DOHH2 (cell line): ENCODE measurements at regions not wholly inside any gene's neighbourhood (a gene's known extent, or its start where the extent isn't known, plus 50 kb on each side); places are given as distances from the start of the nearest gene placed in this dataset.

ENCODE experiments used
- H3F3A ChIP-seq: fragments of 200-600 bp; sonication (generic), shearing (Covaris generic); 2 replicates; pipeline ENCODE4 v1.6.0; 2016; ENCODE audit warnings: antibody characterized with exemption, mild to moderate bottlenecking; ENCODE audit not compliant: control insufficient read depth, insufficient read depth
- H3K27ac ChIP-seq: fragments of 200-600 bp; sonication (generic); 2 replicates; pipeline ENCODE4 v1.5.1; 2014; ENCODE audit warnings: low read depth, mild to moderate bottlenecking, low read length, moderate library complexity
- H3K27me3 ChIP-seq: fragments of 200-600 bp; sonication (generic); 2 replicates; pipeline ENCODE4 v1.6.1; 2014; ENCODE audit warnings: mild to moderate bottlenecking, low read length, mixed read lengths; ENCODE audit not compliant: control insufficient read depth
- H3K36me3 ChIP-seq: fragments of 200-600 bp; sonication (generic); 2 replicates; pipeline ENCODE4 v1.6.1; 2014; ENCODE audit warnings: mild to moderate bottlenecking, low read length, moderate library complexity, mixed read lengths; ENCODE audit not compliant: control insufficient read depth
- H3K4me1 ChIP-seq: fragments of 200-600 bp; sonication (generic); 2 replicates; pipeline ENCODE4 v1.6.1; 2014; ENCODE audit warnings: mild to moderate bottlenecking, low read length, mixed read lengths; ENCODE audit not compliant: control insufficient read depth
- H3K4me2 ChIP-seq: fragments of 200-600 bp; sonication (generic); 2 replicates; pipeline ENCODE4 v1.6.0; 2014; ENCODE audit warnings: mild to moderate bottlenecking, low read length, moderate library complexity
- H3K4me3 ChIP-seq: fragments of 200-600 bp; sonication (generic); 2 replicates; pipeline ENCODE4 v1.5.1; 2014; ENCODE audit warnings: mild to moderate bottlenecking, low read length, mixed read lengths
- H3K79me2 ChIP-seq: fragments of 200-600 bp; sonication (generic); 2 replicates; pipeline ENCODE4 v1.6.1; 2014; ENCODE audit warnings: mild to moderate bottlenecking, low read length, mixed read lengths; ENCODE audit not compliant: control insufficient read depth
- H3K9me2 ChIP-seq: fragments of 200-600 bp; sonication (generic); replicated peaks from 2 replicates; pipeline ENCODE4 v1.6.1; 2014; ENCODE audit warnings: mild to moderate bottlenecking, low read length, mixed read lengths; ENCODE audit not compliant: control insufficient read depth
- H3K9me3 ChIP-seq: fragments of 200-600 bp; sonication (generic); 2 replicates; pipeline ENCODE4 v1.6.1; 2014; ENCODE audit warnings: antibody characterized with exemption, low read length, mixed read lengths; ENCODE audit not compliant: control insufficient read depth, insufficient read depth
- H4K20me1 ChIP-seq: fragments of 200-600 bp; sonication (generic); 2 replicates; pipeline ENCODE4 v1.6.0; 2014; ENCODE audit warnings: low read depth, mild to moderate bottlenecking, antibody characterized with exemption, low read length, moderate library complexity; ENCODE audit not compliant: control insufficient read depth, insufficient read depth
- CTCF ChIP-seq: fragments of 200-600 bp; sonication (generic); IDR thresholded peaks from one replicate; pipeline ENCODE4 v1.5.1; 2014; ENCODE audit warnings: antibody characterized with exemption, mild to moderate bottlenecking, low read depth, low read length; ENCODE audit not compliant: poor library complexity, severe bottlenecking
- EZH2phosphoT487 ChIP-seq: fragments of 200-600 bp; sonication (generic); IDR thresholded peaks from 2 replicates; pipeline ENCODE4 v1.6.1; 2017; ENCODE audit warnings: borderline replicate concordance, mild to moderate bottlenecking, antibody characterized with exemption, low read length, moderate library complexity, mixed read lengths

GRCh38 chr7:136807598-136807997 is 60.9 kb upstream of the CHRM2 start:
- Histone ChIP-seq H3K9me3 (no peaks in the 10 kb centered on the region), H3K36me3 (no peaks in the 10 kb centered on the region), H3F3A (no peaks in the 10 kb centered on the region), H3K27me3 (no peaks in the 10 kb centered on the region), H3K4me2 (no peak overlapping the region), H3K4me3 (no peak overlapping the region), H4K20me1 (no peaks in the 10 kb centered on the region), H3K9me2 (no peaks in the 10 kb centered on the region), H3K79me2 (no peaks in the 10 kb centered on the region), H3K27ac (no peak overlapping the region), H3K4me1 (no peaks in the 10 kb centered on the region)
- TF ChIP-seq EZH2phosphoT487 (no peak), CTCF (no peak)

- no peak overlapping the region for H3K4me2 ChIP-seq
- H3K27me3 ChIP-seq = no peaks in the 10 kb centered on the region
- no peaks in the 10 kb centered on the region for H3K36me3 ChIP-seq
- H3K9me2 ChIP-seq = no peaks in the 10 kb centered on the region
- H3K9me3 ChIP-seq = no peaks in the 10 kb centered on the region
- no peaks in the 10 kb centered on the region for H3K79me2 ChIP-seq
- H3K4me3 ChIP-seq = no peak overlapping the region
- H4K20me1 ChIP-seq = no peaks in the 10 kb centered on the region
- no peak overlapping the region for H3K27ac ChIP-seq
- H3F3A ChIP-seq = no peaks in the 10 kb centered on the region
- no peaks in the 10 kb centered on the region for H3K4me1 ChIP-seq
- TF ChIP-seq EZH2phosphoT487 (no peak), CTCF (no peak)
These were observed 65.4 kb upstream of the CHRM2 start for GRCh38 chr7:136803028-136803427.

GRCh38 chr7:136783934-136784333 is 84.5 kb upstream of the CHRM2 start:
- Histone ChIP-seq H3K79me2 (no peaks in the 10 kb centered on the region), H3F3A (no peaks in the 10 kb centered on the region), H3K4me1 (no peaks in the 10 kb centered on the region), H3K9me3 (no peaks in the 10 kb centered on the region), H3K4me3 (no peak overlapping the region), H3K27me3 (no peaks in the 10 kb centered on the region), H3K4me2 (no peak overlapping the region), H3K9me2 (no peaks in the 10 kb centered on the region), H3K36me3 (no peaks in the 10 kb centered on the region), H4K20me1 (no peaks in the 10 kb centered on the region), H3K27ac (no peak overlapping the region)
- TF ChIP-seq CTCF (no peak), EZH2phosphoT487 (no peak)

- no peak overlapping the region for H3K4me2 ChIP-seq
- no peaks in the 10 kb centered on the region for H3K36me3 ChIP-seq
- H3F3A ChIP-seq = no peaks in the 10 kb centered on the region
- no peaks in the 10 kb centered on the region for H3K27me3 ChIP-seq
- H3K79me2 ChIP-seq = no peaks in the 10 kb centered on the region
- H3K9me3 ChIP-seq = no peaks in the 10 kb centered on the region; the same call in 1 of the 2 replicates
- H3K4me3 ChIP-seq = no peak overlapping the region
- H3K27ac ChIP-seq = no peak overlapping the region
- no peaks in the 10 kb centered on the region for H3K4me1 ChIP-seq
- H4K20me1 ChIP-seq = no peaks in the 10 kb centered on the region
- no peak for TF ChIP-seq CTCF
- TF ChIP-seq EZH2phosphoT487 = no peak
- H3K9me2 ChIP-seq = no peaks in the 10 kb centered on the region
These were observed 126.5 kb upstream of the CHRM2 start for GRCh38 chr7:136741941-136742340.
